ENCODE measurements at regions not wholly inside any gene's neighbourhood (a gene's known extent, or its start where the extent isn't known, plus 50 kb on each side); places are given as distances from the start of the nearest gene placed in this dataset.

DNA sequence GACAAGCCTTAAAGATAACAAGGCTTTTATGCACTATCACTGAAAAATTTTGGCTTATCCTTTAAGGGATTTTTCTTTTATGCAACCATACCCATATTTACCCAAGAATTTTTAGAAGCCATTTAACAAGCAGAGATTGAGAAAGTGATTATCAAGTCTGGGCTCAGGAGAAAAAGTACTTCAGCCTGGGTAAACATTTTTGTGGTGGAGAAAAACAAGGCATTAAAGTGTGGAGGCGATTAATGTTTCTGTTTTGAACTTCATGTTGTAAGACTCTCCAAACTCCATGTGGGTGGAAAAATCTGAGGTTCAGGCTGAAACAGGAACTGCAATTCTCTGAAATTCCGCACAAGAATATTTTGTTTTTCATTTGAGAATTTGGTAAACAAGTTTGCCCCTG is 260.4 kb upstream of the KCNMB2 start:
- TF ChIP-seq POLR2A (IDR thresholded peaks at IDR 0.05) (no peak), POLR2AphosphoS5 (IDR thresholded peaks at IDR 0.05) (no peak), EP300 (IDR thresholded peaks at IDR 0.05) (no peak)
- TF ChIP-seq, protein P1, sequence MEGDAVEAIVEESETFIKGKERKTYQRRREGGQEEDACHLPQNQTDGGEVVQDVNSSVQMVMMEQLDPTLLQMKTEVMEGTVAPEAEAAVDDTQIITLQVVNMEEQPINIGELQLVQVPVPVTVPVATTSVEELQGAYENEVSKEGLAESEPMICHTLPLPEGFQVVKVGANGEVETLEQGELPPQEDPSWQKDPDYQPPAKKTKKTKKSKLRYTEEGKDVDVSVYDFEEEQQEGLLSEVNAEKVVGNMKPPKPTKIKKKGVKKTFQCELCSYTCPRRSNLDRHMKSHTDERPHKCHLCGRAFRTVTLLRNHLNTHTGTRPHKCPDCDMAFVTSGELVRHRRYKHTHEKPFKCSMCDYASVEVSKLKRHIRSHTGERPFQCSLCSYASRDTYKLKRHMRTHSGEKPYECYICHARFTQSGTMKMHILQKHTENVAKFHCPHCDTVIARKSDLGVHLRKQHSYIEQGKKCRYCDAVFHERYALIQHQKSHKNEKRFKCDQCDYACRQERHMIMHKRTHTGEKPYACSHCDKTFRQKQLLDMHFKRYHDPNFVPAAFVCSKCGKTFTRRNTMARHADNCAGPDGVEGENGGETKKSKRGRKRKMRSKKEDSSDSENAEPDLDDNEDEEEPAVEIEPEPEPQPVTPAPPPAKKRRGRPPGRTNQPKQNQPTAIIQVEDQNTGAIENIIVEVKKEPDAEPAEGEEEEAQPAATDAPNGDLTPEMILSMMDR (IDR thresholded peaks at IDR 0.05) = no peak
